GM12892 (cell line): ENCODE measurements at regions not wholly inside any gene's neighbourhood (a gene's known extent, or its start where the extent isn't known, plus 50 kb on each side); places are given as distances from the start of the nearest gene placed in this dataset.

Experiments
- POLR2A ChIP-seq: IDR thresholded peaks from 2 replicates; pipeline ENCODE4 v1.6.1; 2011; ENCODE audit warnings: low read depth, low read length, control low read depth
- POLR2AphosphoS5 ChIP-seq: IDR thresholded peaks from 2 replicates; pipeline ENCODE4 v1.6.1; 2011; ENCODE audit warnings: low read depth, low read length, control low read depth
- TAF1 ChIP-seq: IDR thresholded peaks from 2 replicates; pipeline ENCODE4 v1.6.1; 2011; ENCODE audit warnings: low read depth, mild to moderate bottlenecking, control low read depth, low read length, borderline replicate concordance

- TF ChIP-seq POLR2AphosphoS5 (no peak), POLR2A (no peak), TAF1 (no peak)
Observed at GRCh38 chr14:87122166-87122565, 870.8 kb downstream of the GALC start.
